UCSD-AML1 (cell line): ENCODE measurements at regions not wholly inside any gene's neighbourhood (a gene's known extent, or its start where the extent isn't known, plus 50 kb on each side); places are given as distances from the start of the nearest gene placed in this dataset.

ENCODE experiments used
- DNase-seq: peaks from one replicate; lab custom pipeline; 2025; ENCODE audit not compliant: unreplicated experiment; lab: John Stamatoyannopoulos, UW

DNA sequence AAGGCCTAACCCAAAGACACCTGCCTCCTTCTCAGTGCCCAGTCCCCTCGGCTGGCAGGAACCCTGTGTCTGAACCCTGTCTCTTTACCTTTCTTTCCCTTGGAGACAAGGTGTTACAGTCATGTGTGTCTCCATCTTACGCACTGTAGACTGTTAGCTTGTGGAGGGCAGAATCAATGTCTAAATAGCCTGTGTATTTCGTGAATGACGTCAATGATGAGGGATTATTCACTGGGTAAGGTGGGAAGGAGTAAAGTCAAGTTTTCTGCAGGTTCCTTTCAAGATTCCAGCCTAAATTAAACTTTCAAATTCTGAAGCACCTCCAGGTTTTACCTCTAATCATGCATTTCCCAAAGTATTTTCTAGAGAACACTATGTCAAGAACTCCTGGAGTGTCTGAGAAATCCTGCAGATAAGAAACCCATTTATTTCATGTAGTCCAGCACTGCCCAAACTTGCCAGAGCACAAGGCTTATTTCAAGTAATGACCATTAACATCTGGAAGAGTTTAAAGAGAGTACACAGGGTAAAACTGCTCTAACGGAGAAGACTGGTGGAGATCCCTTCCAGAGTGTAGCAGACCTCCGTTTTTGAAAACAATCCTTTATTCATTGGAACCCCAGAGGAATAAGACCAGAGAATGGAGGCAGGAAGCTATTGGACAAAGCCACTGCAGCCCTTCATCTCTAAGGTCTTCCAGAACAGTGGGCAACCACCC, 72.8 kb downstream of the KCNF1 start:
- DNase-seq, result no peak

DNA sequence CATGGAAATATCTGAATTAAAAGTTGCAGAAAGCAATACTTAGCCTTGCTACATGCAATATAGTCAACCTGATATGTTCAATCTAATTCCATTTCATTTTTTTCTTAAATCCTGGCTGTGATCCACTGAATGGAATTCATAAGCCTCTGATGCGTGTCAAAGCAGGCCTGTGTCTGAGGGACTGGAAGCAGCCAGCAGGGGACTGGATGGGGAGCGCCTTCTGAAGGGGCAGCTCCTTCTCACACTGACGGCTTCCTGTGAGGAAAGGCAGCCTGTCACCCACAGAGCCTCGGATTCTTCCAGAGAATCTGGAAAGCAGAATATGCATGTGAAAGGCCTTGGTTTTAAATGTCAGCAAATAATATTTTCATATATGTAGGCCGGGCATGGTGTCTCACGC, 73.5 kb downstream of the KCNF1 start:
- no peak for DNase-seq

DNA sequence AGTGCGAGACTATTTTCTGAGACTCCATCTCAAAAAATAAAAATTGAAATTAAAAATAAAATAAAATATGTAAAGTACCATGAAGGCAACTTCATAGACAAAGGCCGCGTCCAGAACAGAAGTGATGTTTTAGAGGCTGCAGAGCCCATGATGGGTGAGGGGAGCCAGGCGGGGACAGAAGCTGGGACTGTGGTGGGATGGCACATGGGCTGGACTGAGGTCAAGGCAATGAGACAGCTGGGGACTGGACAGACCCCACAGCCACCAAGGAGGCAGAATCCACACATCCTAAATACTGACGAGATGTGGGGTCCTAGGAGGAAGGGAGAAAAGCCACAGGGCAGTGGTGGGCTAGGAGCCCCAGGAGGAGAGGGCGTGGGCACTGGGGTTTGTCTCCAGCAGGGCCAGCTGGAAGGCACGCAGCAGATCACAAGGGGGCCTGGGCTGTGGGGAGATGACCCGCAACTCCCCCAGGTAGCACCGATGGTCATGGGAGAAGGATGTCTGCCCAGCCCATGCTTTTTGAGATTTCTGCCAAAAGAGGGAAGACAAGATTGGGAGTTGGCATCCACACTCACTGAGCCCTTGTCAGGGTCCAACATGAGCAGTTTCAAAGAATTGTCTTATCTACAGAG, 74.3 kb downstream of the KCNF1 start:
- no peak for DNase-seq

GRCh38 chr2:10987439-10987838, 75.7 kb downstream of the KCNF1 start:
- no peak for DNase-seq

- no peak for DNase-seq
Observed at GRCh38 chr2:10987861-10988260, 76.1 kb downstream of the KCNF1 start.

DNA sequence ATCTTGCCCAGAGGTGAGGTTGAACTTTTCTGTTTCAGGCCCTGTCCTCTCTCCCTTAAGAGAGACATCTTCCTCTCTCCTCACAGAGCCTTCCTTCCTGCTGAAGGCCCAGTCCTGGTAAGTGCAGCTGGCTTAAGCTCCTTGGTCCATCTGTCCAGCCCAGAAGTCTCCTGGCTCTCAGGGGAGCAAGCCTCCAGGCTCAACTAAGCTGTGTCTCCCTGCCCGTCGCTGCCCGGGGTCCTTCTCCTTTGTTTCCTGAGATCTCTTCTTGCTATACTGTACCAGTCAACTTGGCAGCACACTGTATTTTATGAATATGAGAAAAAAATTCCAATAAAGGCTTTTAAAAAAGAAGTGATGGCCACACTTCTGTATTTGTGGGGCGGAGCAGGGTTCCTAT, 77.4 kb downstream of the KCNF1 start:
- DNase-seq, result no peak

DNA sequence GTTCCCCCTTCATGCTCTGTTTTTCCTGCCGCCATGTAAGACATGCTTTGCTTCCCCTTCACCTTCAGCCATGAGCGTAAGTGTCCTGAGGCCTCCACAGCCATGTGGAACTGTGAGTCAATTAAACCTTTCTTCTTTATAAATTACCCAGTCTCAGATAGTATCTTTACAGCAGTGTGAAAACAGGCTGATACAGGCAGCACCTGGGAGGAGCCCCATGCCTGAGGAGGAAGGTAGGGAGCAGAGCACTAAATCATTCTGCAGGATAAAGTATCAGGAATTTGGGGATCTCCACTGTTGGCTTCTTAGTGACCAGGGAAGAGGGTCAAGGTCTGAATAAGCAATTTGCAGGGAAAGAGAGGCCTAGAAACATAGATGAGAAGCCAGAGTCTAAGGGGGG, 78.0 kb downstream of the KCNF1 start:
- DNase-seq, result no peak

DNA sequence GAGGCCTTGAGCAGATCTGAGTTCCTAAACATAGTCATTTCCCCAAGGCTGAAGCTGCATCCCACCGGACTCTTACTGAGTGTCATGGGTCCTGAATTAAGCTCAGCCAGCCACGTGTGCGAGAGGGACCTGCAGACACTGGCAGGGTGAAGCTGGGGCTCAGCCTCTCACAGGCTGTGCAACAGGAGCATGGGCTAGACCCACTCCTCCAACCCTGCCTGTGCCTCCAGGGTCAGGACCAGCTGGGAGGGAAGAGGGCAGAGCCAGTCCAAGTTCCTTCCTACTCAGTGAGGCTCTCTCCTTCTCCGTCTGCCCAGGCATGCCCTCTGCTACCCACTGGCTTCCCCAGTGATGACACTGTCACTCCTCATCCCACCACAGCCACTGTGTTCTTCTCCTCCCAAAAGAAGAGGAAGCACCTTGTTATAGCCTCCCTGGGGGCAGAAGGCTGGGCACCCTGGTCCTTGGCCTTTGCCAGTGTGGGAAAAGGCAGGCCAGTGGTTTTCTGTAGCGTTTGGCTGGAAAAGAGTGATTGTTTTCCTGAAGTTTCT, 78.9 kb downstream of the KCNF1 start:
- no peak for DNase-seq

DNA sequence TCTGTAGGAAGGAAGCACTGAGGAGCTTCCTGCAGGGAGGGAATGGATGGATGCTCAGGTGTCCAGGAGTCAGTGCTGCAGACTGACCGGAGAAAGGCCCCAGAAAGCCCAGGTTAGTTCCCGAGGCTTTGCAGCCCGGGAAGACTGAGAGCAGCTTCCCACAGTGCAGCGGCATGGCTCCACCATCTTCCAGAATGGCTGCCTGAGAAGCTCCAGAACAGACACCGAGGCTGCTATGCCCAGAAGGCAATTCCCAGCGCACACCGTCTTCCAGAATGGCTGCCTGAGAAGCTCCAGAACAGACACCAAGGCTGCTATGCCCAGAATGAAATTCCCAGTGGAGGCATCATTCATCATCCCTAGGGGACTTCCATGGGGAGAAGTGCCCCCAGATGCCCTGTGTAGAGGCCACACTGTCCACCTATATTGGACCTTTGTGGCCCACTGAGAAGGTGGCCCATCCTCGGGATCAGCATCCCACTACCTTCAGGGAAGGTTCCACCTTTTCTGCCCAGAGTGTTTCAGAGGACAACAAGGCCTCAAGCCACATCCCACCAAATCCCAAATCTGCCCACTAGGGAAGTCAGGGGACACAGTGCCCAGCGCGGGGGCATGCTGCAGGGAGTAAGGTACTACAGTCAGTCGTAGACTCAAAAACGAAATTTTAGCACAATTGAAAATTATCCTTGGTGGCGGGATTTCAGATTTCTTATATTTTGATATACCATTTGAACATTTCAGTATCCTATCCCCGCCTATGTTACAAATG, 80.5 kb downstream of the KCNF1 start:
- no peak for DNase-seq

GRCh38 chr2:10993001-10993481, 81.3 kb downstream of the KCNF1 start:
- DNase-seq, result no peak

GRCh38 chr2:10995366-10995970, 83.7 kb downstream of the KCNF1 start:
- no peak for DNase-seq

DNA sequence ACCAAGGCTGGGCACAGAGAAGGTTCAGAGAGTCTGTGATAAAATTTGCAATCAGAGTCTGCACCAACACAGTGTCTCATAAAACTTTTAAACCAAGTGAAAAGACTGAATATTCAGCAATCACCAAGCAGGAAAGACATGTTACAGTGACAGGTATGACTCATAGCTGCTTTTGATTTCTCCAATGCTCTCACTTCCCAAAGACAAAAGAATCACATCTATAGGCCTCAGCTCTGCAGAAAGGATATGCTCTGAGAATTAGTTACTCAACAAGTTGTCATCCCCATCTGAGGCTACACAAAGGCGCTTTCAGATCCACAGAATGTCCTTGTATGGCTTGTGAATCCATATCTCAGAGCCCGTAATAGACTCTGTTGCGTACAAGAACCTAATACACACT, 92.5 kb downstream of the KCNF1 start:
- DNase-seq, result no peak

DNA sequence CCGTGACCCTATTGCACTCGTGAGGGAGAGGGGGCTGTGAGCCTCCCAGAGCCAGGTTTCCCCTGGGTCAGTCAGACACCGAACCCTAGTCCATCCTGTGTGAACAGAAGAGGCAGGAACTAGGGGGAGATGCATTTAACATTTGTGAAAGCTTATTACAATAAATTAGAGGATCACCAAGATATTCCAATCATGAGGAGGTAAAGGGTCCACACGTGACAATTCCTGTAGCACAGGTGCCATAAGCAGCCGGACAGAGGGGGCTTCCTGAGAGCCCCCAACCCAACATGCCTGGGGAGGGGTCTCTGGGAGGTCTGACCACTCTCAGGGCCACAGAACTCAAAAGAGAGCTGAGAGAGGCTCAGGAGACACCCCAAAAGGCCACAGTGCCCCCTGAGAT, 93.3 kb downstream of the KCNF1 start:
- no peak for DNase-seq

DNA sequence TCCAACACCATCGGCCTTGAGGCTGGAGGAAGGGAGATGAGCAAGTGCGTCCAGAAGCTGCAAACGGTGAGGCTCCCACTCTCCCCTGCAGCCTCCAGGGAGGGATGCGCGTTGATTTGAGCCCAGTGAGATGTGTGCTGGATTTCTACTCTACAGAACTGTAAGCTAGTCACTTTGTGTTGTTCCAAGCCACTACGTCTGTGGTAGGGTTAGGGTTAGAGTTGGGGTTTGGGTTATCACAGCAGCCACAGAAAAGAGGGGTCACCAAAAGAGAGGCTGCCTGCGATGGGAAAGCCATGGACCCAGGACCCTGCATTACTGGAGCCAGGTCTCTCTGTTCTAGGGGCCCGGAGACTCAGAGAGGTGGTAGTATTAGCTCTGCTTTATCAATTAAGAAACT, 94.5 kb downstream of the KCNF1 start:
- no peak for DNase-seq

- no peak for DNase-seq
Observed at GRCh38 chr2:11007331-11008264, 95.9 kb downstream of the KCNF1 start.

DNA sequence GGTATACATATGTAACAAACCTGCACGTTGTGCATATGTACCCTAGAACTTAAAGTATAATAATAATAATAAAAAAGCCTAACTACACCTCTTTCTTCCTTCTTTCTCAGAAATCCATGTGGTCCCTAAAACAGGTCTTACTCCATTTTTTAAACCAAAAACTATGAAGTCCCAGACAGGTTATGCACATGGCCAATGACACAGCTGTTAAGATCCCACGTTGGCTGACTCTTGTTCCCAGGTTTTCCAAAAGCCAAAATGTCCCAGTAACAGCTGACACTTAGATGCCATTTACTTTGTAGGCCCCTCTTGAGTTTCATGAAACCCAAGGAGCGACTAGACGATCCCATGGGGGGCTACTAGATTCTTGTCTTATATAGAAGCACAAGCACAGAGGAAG, 97.0 kb downstream of the KCNF1 start:
- no peak for DNase-seq

- no peak for DNase-seq
Observed at GRCh38 chr2:11009176-11009575, 97.4 kb downstream of the KCNF1 start.

- DNase-seq, result no peak
Observed at GRCh38 chr2:11009891-11010290, 98.2 kb downstream of the KCNF1 start.

GRCh38 chr2:11011359-11011758, 99.6 kb downstream of the KCNF1 start:
- no peak for DNase-seq

- no peak for DNase-seq
Observed at GRCh38 chr2:11012131-11012693, 100.5 kb downstream of the KCNF1 start.
